CD14-positive monocyte (primary cell): ENCODE measurements at regions not wholly inside any gene's neighbourhood (a gene's known extent, or its start where the extent isn't known, plus 50 kb on each side); places are given as distances from the start of the nearest gene placed in this dataset.

Experiments
- DNase-seq, 3 donors: peaks; one replicate each; pipeline ENCODE4 v3.0.0-alpha.2; 2011 to 2022
- H2AFZ ChIP-seq: 2 replicates; pipeline ENCODE4 v1.6.0; 2012; ENCODE audit warnings: mild to moderate bottlenecking, low read depth, low read length, inconsistent platforms; ENCODE audit not compliant: insufficient read depth, poor library complexity, severe bottlenecking
- H3K27ac ChIP-seq, 2 donors: 1 replicate in 1 of 2; 2 replicates in 1 of 2; pipeline ENCODE4 v1.5.1; 2012 to 2013; ENCODE audit warnings: low read length in 2 of 2, control low read depth in 1 of 2, inconsistent platforms in 1 of 2, low read depth in 1 of 2, mild to moderate bottlenecking in 1 of 2
- H3K27me3 ChIP-seq, 2 donors: one replicate each; pipeline versions ENCODE4 v1.6.0 to v1.6.1; 2011 to 2013; ENCODE audit warnings: low read length in 2 of 2; ENCODE audit not compliant: control insufficient read depth in 2 of 2, insufficient read depth in 2 of 2
- H3K36me3 ChIP-seq, 2 donors: replicated peaks in 1 of 2; 1 replicate in 1 of 2; 2 replicates in 1 of 2; pipeline versions ENCODE4 v1.5.1 to v1.6.1; 2012 to 2013; ENCODE audit warnings: low read length in 2 of 2, control low read depth in 1 of 2, inconsistent platforms in 1 of 2, mild to moderate bottlenecking in 1 of 2; ENCODE audit not compliant: insufficient read depth in 2 of 2, control insufficient read depth in 1 of 2
- H3K4me1 ChIP-seq, 2 donors: 1 replicate in 1 of 2; 2 replicates in 1 of 2; pipeline versions ENCODE4 v1.5.1 to v1.6.1; 2012 to 2013; ENCODE audit warnings: low read length in 2 of 2, control low read depth in 1 of 2, inconsistent platforms in 1 of 2, mild to moderate bottlenecking in 1 of 2, moderate library complexity in 1 of 2; ENCODE audit not compliant: insufficient read depth in 2 of 2, control insufficient read depth in 1 of 2
- H3K4me2 ChIP-seq: replicated peaks from 2 replicates; pipeline ENCODE3; 2012; ENCODE audit warnings: low read length, moderate library complexity, mild to moderate bottlenecking; ENCODE audit not compliant: poor library complexity, severe bottlenecking; ENCODE audit errors: extremely low read depth
- H3K4me3 ChIP-seq, 3 experiments: fragments of 200-600 bp in 1 of 3; sonication (generic) in 1 of 3; replicated peaks in 1 of 3; 1 replicate in 2 of 3; 2 replicates in 1 of 3; pipeline ENCODE4 v1.5.1; 2011 to 2013; ENCODE audit warnings: low read length in 3 of 3, mild to moderate bottlenecking in 3 of 3, control low read depth in 2 of 3, low read depth in 2 of 3, inconsistent platforms in 1 of 3, moderate library complexity in 1 of 3
- H3K79me2 ChIP-seq: 2 replicates; pipeline ENCODE4 v1.6.0; 2012; ENCODE audit warnings: mild to moderate bottlenecking, control low read depth, inconsistent platforms, low read length, moderate library complexity; ENCODE audit not compliant: insufficient read depth
- H3K9ac ChIP-seq: 2 replicates; pipeline ENCODE4 v1.6.0; 2017; ENCODE audit warnings: low read length, mild to moderate bottlenecking; ENCODE audit not compliant: insufficient read depth, poor library complexity, severe bottlenecking
- H3K9me3 ChIP-seq, 2 donors: replicated peaks in 1 of 2; 1 replicate in 1 of 2; 2 replicates in 1 of 2; pipeline versions ENCODE4 v1.5.1 to v1.6.1; 2012 to 2013; ENCODE audit warnings: low read length in 2 of 2, control low read depth in 1 of 2; ENCODE audit not compliant: control insufficient read depth in 1 of 2, insufficient read depth in 1 of 2
- H4K20me1 ChIP-seq: 2 replicates; pipeline ENCODE4 v1.6.0; 2012; ENCODE audit warnings: mild to moderate bottlenecking, low read length, control low read depth, moderate library complexity; ENCODE audit not compliant: insufficient read depth
- H3K27ac Mint-ChIP-seq, 7 donors: one replicate each; pipeline ENCODE4 v1.8.0; 2020; ENCODE audit warnings: mild to moderate bottlenecking in 7 of 7, mixed read lengths in 7 of 7, moderate library complexity in 6 of 7, inconsistent platforms in 2 of 7
- H3K27me3 Mint-ChIP-seq, 3 donors: one replicate each; pipeline ENCODE4 v1.8.0; 2021 to 2022; ENCODE audit warnings: low read depth in 3 of 3, mild to moderate bottlenecking in 3 of 3, mixed read lengths in 3 of 3, moderate library complexity in 3 of 3, inconsistent platforms in 1 of 3
- H3K36me3 Mint-ChIP-seq, 2 donors: one replicate each; pipeline ENCODE4 v1.8.0; 2020; ENCODE audit warnings: mixed read lengths in 2 of 2, inconsistent platforms in 1 of 2, mild to moderate bottlenecking in 1 of 2
- H3K4me1 Mint-ChIP-seq: one replicate; pipeline ENCODE4 v1.8.0; 2020; ENCODE audit warnings: mild to moderate bottlenecking, mixed read lengths
- H3K4me3 Mint-ChIP-seq, 2 donors: one replicate each; pipeline ENCODE4 v1.8.0; 2020; ENCODE audit warnings: mild to moderate bottlenecking in 2 of 2, mixed read lengths in 2 of 2, moderate library complexity in 1 of 2
- H3K9me3 Mint-ChIP-seq, 7 donors: one replicate each; pipeline ENCODE4 v1.8.0; 2020 to 2022; ENCODE audit warnings: mixed read lengths in 7 of 7, mild to moderate bottlenecking in 6 of 7, moderate library complexity in 6 of 7, inconsistent platforms in 2 of 7
- WGBS: methylation state at CpG from one replicate; pipeline ENCODE4 v1.1.5; 2013; ENCODE audit warnings: missing lambda C conversion rate; ENCODE audit not compliant: insufficient coverage; 5-methylcytosine and 5-hydroxymethylcytosine counted together
- intact Hi-C, 2 donors: fragments of 100-400 bp; cut with micrococcal nuclease; formaldehyde crosslinking; loops; one replicate each; pipeline versions ENCODE4 v1.15.0 to v1.15.1; 2023
- TF ChIP-seq, protein P1 (sequence below): fragments of 200-600 bp; IDR thresholded peaks from one replicate; pipeline ENCODE4 v1.8.0; 2022; ENCODE audit warnings: antibody characterized with exemption, mild to moderate bottlenecking

DNA sequence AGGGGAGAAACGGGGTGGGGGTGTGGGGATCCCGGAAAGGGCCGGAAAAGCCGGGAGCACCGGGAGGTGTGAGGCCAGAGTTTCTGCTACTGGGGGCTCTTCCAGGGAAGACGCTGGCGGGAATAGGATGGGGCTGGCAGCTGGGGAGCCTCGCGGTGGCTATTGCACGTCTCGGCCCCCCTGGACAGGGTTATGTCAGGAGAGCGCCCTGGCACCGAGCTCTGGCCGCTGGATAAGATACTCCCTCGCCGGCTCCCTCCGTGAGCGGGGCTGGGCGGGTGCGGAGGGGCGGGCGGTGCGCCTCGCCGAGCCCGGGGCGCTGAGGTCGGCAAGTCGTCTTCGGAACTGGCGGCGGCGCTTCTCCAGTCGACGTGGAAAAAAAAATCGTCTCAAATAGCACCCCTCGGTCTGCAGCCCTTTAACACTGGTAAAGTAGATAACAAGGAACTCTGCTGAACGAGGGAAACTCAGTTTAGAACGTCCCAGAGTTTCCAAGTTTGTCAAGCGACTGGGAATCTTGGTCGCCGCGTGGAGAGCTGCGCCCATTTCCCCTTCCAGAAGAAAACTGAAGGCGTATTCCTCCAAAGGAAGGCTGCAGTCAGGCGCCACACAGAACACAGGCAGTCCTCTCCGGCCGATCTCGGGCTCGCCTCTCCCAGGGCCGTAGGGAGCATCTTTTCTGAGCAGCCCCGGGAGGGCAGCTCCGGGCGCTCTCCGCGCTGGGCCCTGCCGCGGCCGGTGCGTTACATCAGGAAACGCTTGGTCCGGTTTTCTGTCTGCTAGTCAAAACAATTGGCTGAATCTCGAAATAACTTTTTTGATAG, 115.1 kb downstream of the KCNRG start:
- TF ChIP-seq, protein P1, sequence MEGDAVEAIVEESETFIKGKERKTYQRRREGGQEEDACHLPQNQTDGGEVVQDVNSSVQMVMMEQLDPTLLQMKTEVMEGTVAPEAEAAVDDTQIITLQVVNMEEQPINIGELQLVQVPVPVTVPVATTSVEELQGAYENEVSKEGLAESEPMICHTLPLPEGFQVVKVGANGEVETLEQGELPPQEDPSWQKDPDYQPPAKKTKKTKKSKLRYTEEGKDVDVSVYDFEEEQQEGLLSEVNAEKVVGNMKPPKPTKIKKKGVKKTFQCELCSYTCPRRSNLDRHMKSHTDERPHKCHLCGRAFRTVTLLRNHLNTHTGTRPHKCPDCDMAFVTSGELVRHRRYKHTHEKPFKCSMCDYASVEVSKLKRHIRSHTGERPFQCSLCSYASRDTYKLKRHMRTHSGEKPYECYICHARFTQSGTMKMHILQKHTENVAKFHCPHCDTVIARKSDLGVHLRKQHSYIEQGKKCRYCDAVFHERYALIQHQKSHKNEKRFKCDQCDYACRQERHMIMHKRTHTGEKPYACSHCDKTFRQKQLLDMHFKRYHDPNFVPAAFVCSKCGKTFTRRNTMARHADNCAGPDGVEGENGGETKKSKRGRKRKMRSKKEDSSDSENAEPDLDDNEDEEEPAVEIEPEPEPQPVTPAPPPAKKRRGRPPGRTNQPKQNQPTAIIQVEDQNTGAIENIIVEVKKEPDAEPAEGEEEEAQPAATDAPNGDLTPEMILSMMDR: no peak
- Histone ChIP-seq H3K4me2 (peak overlapping the region; percentile 87), H3K4me3 (peak overlapping the region; percentile 40 to 78 (median 49)), H3K27me3 (peaks cover 20 to 69% of the 10 kb centered on the region in 2 donors), H3K36me3 (no peaks in the 10 kb centered on the region), H4K20me1 (no peaks in the 10 kb centered on the region), H3K9me3 (peaks cover 0 to 14% of the 10 kb centered on the region in 2 donors), H3K79me2 (peaks cover 11% of the 10 kb centered on the region), H3K9ac (peak overlapping the region; percentile 64), H3K27ac (peak overlapping the region in 1 of 2 donors; percentile 46), H3K4me1 (peaks cover 63 to 71% of the 10 kb centered on the region in 2 donors), H2AFZ (peak overlapping the region; percentile 84)
- H3K36me3 Mint-ChIP-seq: peaks cover 23 to 25% of the 10 kb centered on the region in 2 donors
- peaks cover 62 to 73% (median 65%) of the 10 kb centered on the region in 3 donors for H3K27me3 Mint-ChIP-seq
- peak overlapping the region in 5 of 7 donors; percentile 48 to 88 (median 79) for H3K27ac Mint-ChIP-seq
- H3K9me3 Mint-ChIP-seq: peaks cover 1 to 23% (median 11%) of the 10 kb centered on the region in 7 donors
- peak; percentile 60 to 73 (median 69) for DNase-seq
- under 1% methylated on average over 61 of the region's 63 CpGs for WGBS
- peak overlapping the region; percentile 88 to 92 for H3K4me3 Mint-ChIP-seq
- peaks cover 61% of the 10 kb centered on the region for H3K4me1 Mint-ChIP-seq
- intact Hi-C loops: loop anchor here in 1 of 2 donors (5.0 kb wide), 1 partner anchor 92 kb away; no protein-coding TSS in a partner anchor

DNA sequence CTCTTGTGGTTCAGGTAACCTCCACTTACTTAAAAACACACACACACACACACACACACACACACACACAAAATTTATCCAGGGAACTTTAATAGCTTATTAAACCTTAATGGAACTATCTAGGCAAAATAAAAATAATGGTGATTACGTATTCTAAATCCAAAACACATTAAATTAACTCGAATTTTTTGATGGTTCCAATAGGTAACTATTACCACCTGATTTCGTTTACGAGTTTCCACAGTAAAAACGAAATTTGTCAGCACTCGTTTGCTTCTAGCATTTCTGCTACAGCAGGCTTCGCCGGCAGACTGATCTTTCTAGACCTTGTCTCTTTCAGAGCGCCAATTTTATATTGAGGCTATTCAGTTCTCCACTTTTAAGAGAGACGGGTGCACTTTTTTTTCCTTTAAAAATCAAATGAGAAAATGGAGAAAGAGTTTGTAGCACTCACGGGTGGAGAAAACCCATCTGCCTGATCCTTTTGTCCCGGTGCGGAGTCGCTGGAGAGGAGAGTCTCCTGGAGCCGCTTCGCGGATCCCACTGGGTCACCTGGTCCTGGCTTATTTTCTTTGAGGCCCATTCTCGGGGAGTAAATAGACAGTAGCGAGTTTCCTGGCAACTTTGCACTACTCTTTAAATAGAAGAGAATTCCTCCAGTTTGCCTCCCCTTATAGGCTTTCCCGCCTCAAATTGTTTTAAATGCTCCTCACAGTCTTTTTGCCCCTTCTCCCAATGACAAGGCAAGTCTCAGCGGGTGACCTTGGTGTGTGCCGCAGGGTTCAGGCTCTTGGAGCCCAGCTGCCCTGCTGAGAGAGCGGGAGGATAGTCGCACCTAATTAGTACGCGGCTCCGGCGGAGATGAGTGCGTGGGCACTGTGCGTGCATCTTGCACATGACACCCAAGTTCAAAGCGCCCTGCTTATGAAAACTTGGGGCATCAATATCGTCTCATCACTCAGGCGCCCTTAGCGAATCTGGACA, 117.0 kb downstream of the KCNRG start:
- Histone ChIP-seq H3K4me1 (peaks cover 49 to 56% of the 10 kb centered on the region in 2 donors), H3K9me3 (peaks cover 0 to 14% of the 10 kb centered on the region in 2 donors), H3K36me3 (no peaks in the 10 kb centered on the region), H3K4me3 (peak overlapping the region in 2 of 3 experiments; percentile 11 to 63), H3K79me2 (peaks cover under 1% of the 10 kb centered on the region), H3K27me3 (peaks cover 20 to 69% of the 10 kb centered on the region in 2 donors), H3K4me2 (peak overlapping the region; percentile 87), H3K27ac (no peak overlapping the region), H4K20me1 (no peaks in the 10 kb centered on the region), H2AFZ (no peak overlapping the region), H3K9ac (no peak overlapping the region)
- peaks cover 62 to 74% (median 65%) of the 10 kb centered on the region in 3 donors for H3K27me3 Mint-ChIP-seq
- WGBS: 16% methylated on average over 26 of the region's 34 CpGs
- H3K4me3 Mint-ChIP-seq: peak overlapping the region; percentile 88 to 92
- TF ChIP-seq, protein P1: no peak
- H3K27ac Mint-ChIP-seq: peak overlapping the region in 3 of 7 donors; percentile 45 to 78 (median 68)
- H3K36me3 Mint-ChIP-seq: peaks cover 23 to 25% of the 10 kb centered on the region in 2 donors
- peaks cover 52% of the 10 kb centered on the region for H3K4me1 Mint-ChIP-seq
- peak in 1 of 3 donors; percentile 34 for DNase-seq
- H3K9me3 Mint-ChIP-seq: peaks cover 0 to 23% (median 11%) of the 10 kb centered on the region in 7 donors
- intact Hi-C loops: loop anchor here in 1 of 2 donors (2.0 to 5.0 kb wide), 2 partner anchors 49 to 90 kb away; no protein-coding TSS in a partner anchor
